DOHH2 (cell line): ENCODE measurements at regions not wholly inside any gene's neighbourhood (a gene's known extent, or its start where the extent isn't known, plus 50 kb on each side); places are given as distances from the start of the nearest gene placed in this dataset.

ENCODE experiments used
- H3F3A ChIP-seq: fragments of 200-600 bp; sonication (generic), shearing (Covaris generic); 2 replicates; pipeline ENCODE4 v1.6.0; 2016; ENCODE audit warnings: antibody characterized with exemption, mild to moderate bottlenecking; ENCODE audit not compliant: control insufficient read depth, insufficient read depth
- H3K27ac ChIP-seq: fragments of 200-600 bp; sonication (generic); 2 replicates; pipeline ENCODE4 v1.5.1; 2014; ENCODE audit warnings: low read depth, mild to moderate bottlenecking, low read length, moderate library complexity
- H3K27me3 ChIP-seq: fragments of 200-600 bp; sonication (generic); 2 replicates; pipeline ENCODE4 v1.6.1; 2014; ENCODE audit warnings: mild to moderate bottlenecking, low read length, mixed read lengths; ENCODE audit not compliant: control insufficient read depth
- H3K36me3 ChIP-seq: fragments of 200-600 bp; sonication (generic); 2 replicates; pipeline ENCODE4 v1.6.1; 2014; ENCODE audit warnings: mild to moderate bottlenecking, low read length, moderate library complexity, mixed read lengths; ENCODE audit not compliant: control insufficient read depth
- H3K4me1 ChIP-seq: fragments of 200-600 bp; sonication (generic); 2 replicates; pipeline ENCODE4 v1.6.1; 2014; ENCODE audit warnings: mild to moderate bottlenecking, low read length, mixed read lengths; ENCODE audit not compliant: control insufficient read depth
- H3K4me2 ChIP-seq: fragments of 200-600 bp; sonication (generic); 2 replicates; pipeline ENCODE4 v1.6.0; 2014; ENCODE audit warnings: mild to moderate bottlenecking, low read length, moderate library complexity
- H3K4me3 ChIP-seq: fragments of 200-600 bp; sonication (generic); 2 replicates; pipeline ENCODE4 v1.5.1; 2014; ENCODE audit warnings: mild to moderate bottlenecking, low read length, mixed read lengths
- H3K79me2 ChIP-seq: fragments of 200-600 bp; sonication (generic); 2 replicates; pipeline ENCODE4 v1.6.1; 2014; ENCODE audit warnings: mild to moderate bottlenecking, low read length, mixed read lengths; ENCODE audit not compliant: control insufficient read depth
- H3K9me2 ChIP-seq: fragments of 200-600 bp; sonication (generic); replicated peaks from 2 replicates; pipeline ENCODE4 v1.6.1; 2014; ENCODE audit warnings: mild to moderate bottlenecking, low read length, mixed read lengths; ENCODE audit not compliant: control insufficient read depth
- H3K9me3 ChIP-seq: fragments of 200-600 bp; sonication (generic); 2 replicates; pipeline ENCODE4 v1.6.1; 2014; ENCODE audit warnings: antibody characterized with exemption, low read length, mixed read lengths; ENCODE audit not compliant: control insufficient read depth, insufficient read depth
- H4K20me1 ChIP-seq: fragments of 200-600 bp; sonication (generic); 2 replicates; pipeline ENCODE4 v1.6.0; 2014; ENCODE audit warnings: low read depth, mild to moderate bottlenecking, antibody characterized with exemption, low read length, moderate library complexity; ENCODE audit not compliant: control insufficient read depth, insufficient read depth
- EZH2phosphoT487 ChIP-seq: fragments of 200-600 bp; sonication (generic); IDR thresholded peaks from 2 replicates; pipeline ENCODE4 v1.6.1; 2017; ENCODE audit warnings: borderline replicate concordance, mild to moderate bottlenecking, antibody characterized with exemption, low read length, moderate library complexity, mixed read lengths
- TF ChIP-seq, protein P1 (sequence below): fragments of 200-600 bp; sonication (generic); IDR thresholded peaks from one replicate; pipeline ENCODE4 v1.5.1; 2014; ENCODE audit warnings: antibody characterized with exemption, mild to moderate bottlenecking, low read depth, low read length; ENCODE audit not compliant: poor library complexity, severe bottlenecking

GRCh38 chr12:115640929-115641328 is 636.6 kb downstream of the MED13L start:
- H4K20me1 ChIP-seq: no peaks in the 10 kb centered on the region
- H3K9me3 ChIP-seq: no peaks in the 10 kb centered on the region
- no peaks in the 10 kb centered on the region for H3K36me3 ChIP-seq
- H3K4me1 ChIP-seq: no peaks in the 10 kb centered on the region
- no peaks in the 10 kb centered on the region for H3K9me2 ChIP-seq
- H3K27me3 ChIP-seq: peaks cover 7% of the 10 kb centered on the region; the same call in 1 of the 2 replicates
- H3K27ac ChIP-seq: no peak overlapping the region
- no peaks in the 10 kb centered on the region for H3F3A ChIP-seq
- no peak overlapping the region for H3K4me2 ChIP-seq
- H3K4me3 ChIP-seq: no peak overlapping the region
- no peaks in the 10 kb centered on the region for H3K79me2 ChIP-seq
- TF ChIP-seq EZH2phosphoT487: no peak
- TF ChIP-seq, protein P1, sequence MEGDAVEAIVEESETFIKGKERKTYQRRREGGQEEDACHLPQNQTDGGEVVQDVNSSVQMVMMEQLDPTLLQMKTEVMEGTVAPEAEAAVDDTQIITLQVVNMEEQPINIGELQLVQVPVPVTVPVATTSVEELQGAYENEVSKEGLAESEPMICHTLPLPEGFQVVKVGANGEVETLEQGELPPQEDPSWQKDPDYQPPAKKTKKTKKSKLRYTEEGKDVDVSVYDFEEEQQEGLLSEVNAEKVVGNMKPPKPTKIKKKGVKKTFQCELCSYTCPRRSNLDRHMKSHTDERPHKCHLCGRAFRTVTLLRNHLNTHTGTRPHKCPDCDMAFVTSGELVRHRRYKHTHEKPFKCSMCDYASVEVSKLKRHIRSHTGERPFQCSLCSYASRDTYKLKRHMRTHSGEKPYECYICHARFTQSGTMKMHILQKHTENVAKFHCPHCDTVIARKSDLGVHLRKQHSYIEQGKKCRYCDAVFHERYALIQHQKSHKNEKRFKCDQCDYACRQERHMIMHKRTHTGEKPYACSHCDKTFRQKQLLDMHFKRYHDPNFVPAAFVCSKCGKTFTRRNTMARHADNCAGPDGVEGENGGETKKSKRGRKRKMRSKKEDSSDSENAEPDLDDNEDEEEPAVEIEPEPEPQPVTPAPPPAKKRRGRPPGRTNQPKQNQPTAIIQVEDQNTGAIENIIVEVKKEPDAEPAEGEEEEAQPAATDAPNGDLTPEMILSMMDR: no peak

DNA sequence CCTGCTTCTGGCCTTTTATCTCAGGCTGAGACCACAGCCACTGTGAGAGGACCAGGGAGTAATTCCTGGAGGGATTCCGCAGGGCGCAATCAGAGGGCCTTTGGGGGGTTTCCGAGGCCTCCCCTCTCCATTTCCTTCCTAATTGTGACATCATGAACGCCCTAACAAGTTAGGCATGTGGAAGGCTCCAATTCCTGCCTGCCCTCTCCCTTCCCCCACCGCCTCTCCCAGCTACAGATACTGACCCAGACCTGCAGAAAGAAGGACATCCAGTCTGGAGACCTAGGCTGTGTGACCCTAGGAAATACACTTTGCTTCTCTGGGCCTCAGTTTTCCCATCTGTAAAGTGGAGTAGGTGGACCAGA is 637.9 kb downstream of the MED13L start:
- no peak overlapping the region for H3K4me2 ChIP-seq
- H3K9me2 ChIP-seq: no peaks in the 10 kb centered on the region
- H3K27me3 ChIP-seq: peaks cover 7% of the 10 kb centered on the region; the same call in 1 of the 2 replicates
- no peaks in the 10 kb centered on the region for H3F3A ChIP-seq
- H3K4me1 ChIP-seq: no peaks in the 10 kb centered on the region
- H3K36me3 ChIP-seq: no peaks in the 10 kb centered on the region
- H3K4me3 ChIP-seq: no peak overlapping the region
- no peaks in the 10 kb centered on the region for H4K20me1 ChIP-seq
- TF ChIP-seq, protein P1: no peak
- TF ChIP-seq EZH2phosphoT487: no peak
- H3K79me2 ChIP-seq: no peaks in the 10 kb centered on the region
- no peak overlapping the region for H3K27ac ChIP-seq
- H3K9me3 ChIP-seq: no peaks in the 10 kb centered on the region

DNA sequence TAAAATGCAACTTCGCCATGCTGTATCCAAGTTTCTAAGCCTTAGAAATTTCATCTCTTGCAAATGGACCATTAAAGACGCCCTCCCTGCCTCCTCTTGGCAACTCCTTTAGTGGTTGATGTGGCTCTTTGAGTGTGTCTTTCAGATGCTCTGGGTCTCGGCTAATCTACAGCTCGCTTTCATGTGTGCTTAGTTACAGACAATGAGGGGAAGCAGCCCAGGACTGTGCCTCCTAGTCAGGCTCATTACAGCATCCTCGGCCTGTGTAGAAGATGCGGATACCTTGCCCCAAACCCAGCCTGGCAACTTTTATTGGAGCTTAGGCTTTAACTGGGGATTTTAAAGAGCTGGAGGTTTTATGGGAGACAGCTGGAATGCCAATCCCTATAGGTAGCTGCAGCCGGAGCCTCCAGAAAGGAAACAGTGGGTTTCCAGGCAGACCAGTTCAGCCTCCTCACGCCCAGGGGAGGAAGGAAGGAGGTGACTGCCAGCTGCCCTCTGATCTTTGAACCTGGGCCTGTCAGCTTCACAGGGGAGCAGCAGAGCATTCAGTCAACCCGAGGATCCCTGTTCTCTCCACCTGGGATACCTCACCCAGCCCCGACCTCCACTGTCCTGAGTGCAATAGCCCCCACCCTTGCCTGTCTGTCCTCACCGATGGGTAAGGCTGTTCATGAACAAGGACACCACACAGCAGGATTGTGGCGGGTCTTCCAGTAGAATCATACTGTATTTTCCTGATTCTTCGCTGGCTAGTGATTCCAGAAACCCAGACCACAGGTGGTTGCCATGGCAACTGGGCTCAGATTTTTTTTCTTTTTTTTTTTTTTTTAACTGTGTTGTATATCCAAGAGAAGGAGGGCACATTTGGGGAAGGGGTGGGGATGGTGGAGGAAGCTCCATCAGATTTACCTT is 638.5 kb downstream of the MED13L start:
- TF ChIP-seq, protein P1: no peak
- no peak for TF ChIP-seq EZH2phosphoT487
- H3K4me3 ChIP-seq: no peak overlapping the region
- no peaks in the 10 kb centered on the region for H3F3A ChIP-seq
- H3K9me3 ChIP-seq: no peaks in the 10 kb centered on the region
- H3K79me2 ChIP-seq: no peaks in the 10 kb centered on the region
- H3K9me2 ChIP-seq: no peaks in the 10 kb centered on the region
- no peaks in the 10 kb centered on the region for H3K36me3 ChIP-seq
- no peaks in the 10 kb centered on the region for H3K4me1 ChIP-seq
- H4K20me1 ChIP-seq: no peaks in the 10 kb centered on the region
- H3K27me3 ChIP-seq: peaks cover 7% of the 10 kb centered on the region; the same call in 1 of the 2 replicates
- no peak overlapping the region for H3K4me2 ChIP-seq
- no peak overlapping the region for H3K27ac ChIP-seq
